KMS-11 (cell line): ENCODE measurements at regions not wholly inside any gene's neighbourhood (a gene's known extent, or its start where the extent isn't known, plus 50 kb on each side); places are given as distances from the start of the nearest gene placed in this dataset.

Experiments used
- H2AFZ ChIP-seq: fragments of 200-600 bp; sonication (generic); 2 replicates; pipeline ENCODE4 v1.6.1; 2016; ENCODE audit warnings: antibody characterized with exemption, mixed run types, low read depth
- H3K27ac ChIP-seq: fragments of 200-600 bp; sonication (generic); 2 replicates; pipeline ENCODE4 v1.6.1; 2016; ENCODE audit warnings: mild to moderate bottlenecking, mixed run types
- H3K27me3 ChIP-seq: fragments of 200-600 bp; sonication (generic); 2 replicates; pipeline ENCODE4 v1.6.1; 2017; ENCODE audit warnings: mild to moderate bottlenecking, low read depth, mixed run types, moderate library complexity; ENCODE audit not compliant: insufficient read depth
- H3K36me3 ChIP-seq: fragments of 200-600 bp; sonication (generic); 2 replicates; pipeline ENCODE4 v1.6.1; 2017; ENCODE audit warnings: mild to moderate bottlenecking, mixed run types; ENCODE audit not compliant: insufficient read depth
- H3K4me1 ChIP-seq: fragments of 200-600 bp; sonication (generic); 2 replicates; pipeline ENCODE4 v1.6.1; 2016; ENCODE audit warnings: mild to moderate bottlenecking, low read depth, mixed run types; ENCODE audit not compliant: poor library complexity, severe bottlenecking
- H3K4me2 ChIP-seq: fragments of 200-600 bp; sonication (generic); 2 replicates; pipeline ENCODE4 v1.7.0; 2016; ENCODE audit warnings: mild to moderate bottlenecking, mixed run types
- H3K4me3 ChIP-seq: fragments of 200-600 bp; sonication (generic); IDR thresholded peaks from 2 replicates; pipeline ENCODE4 v1.6.1; 2017; ENCODE audit warnings: low read depth, low read length, mixed read lengths; ENCODE audit not compliant: insufficient read depth
- H3K79me2 ChIP-seq: fragments of 200-600 bp; sonication (generic); 2 replicates; pipeline ENCODE4 v1.6.1; 2016; ENCODE audit warnings: low read depth, mixed run types; ENCODE audit not compliant: insufficient read depth
- H3K9ac ChIP-seq: fragments of 200-600 bp; sonication (generic); 2 replicates; pipeline ENCODE4 v1.6.1; 2016; ENCODE audit warnings: mild to moderate bottlenecking, mixed run types
- H4K20me1 ChIP-seq: fragments of 200-600 bp; sonication (generic); 2 replicates; pipeline ENCODE4 v1.6.1; 2016; ENCODE audit warnings: mild to moderate bottlenecking, mixed run types; ENCODE audit not compliant: insufficient read depth
- CTCF ChIP-seq: fragments of 200-600 bp; sonication (generic); conservative IDR thresholded peaks from 2 replicates; pipeline ENCODE4 v1.6.1; 2017; ENCODE audit warnings: low read depth, mild to moderate bottlenecking, antibody characterized with exemption, low read length, moderate library complexity, mixed read lengths

- Histone ChIP-seq H3K4me1 (no peaks in the 10 kb centered on the region), H2AFZ (no peak overlapping the region), H4K20me1 (no peaks in the 10 kb centered on the region), H3K79me2 (no peaks in the 10 kb centered on the region), H3K4me3 (no peak overlapping the region), H3K36me3 (no peaks in the 10 kb centered on the region), H3K27ac (no peak overlapping the region), H3K4me2 (no peak overlapping the region), H3K9ac (no peak overlapping the region), H3K27me3 (no peaks in the 10 kb centered on the region)
- TF ChIP-seq CTCF = no peak
Measured at GRCh38 chr3:61444782-61445181, 116.6 kb upstream of the PTPRG start.

GRCh38 chr3:61445924-61446323 is 115.4 kb upstream of the PTPRG start:
- no peaks in the 10 kb centered on the region for H3K4me1 ChIP-seq
- no peak overlapping the region for H2AFZ ChIP-seq
- TF ChIP-seq CTCF = no peak

GRCh38 chr3:61446341-61446740 is 115.0 kb upstream of the PTPRG start:
- Histone ChIP-seq H2AFZ (no peak overlapping the region), H3K27ac (no peak overlapping the region), H3K4me2 (no peak overlapping the region), H3K9ac (no peak overlapping the region), H3K36me3 (no peaks in the 10 kb centered on the region), H3K4me3 (no peak overlapping the region), H4K20me1 (no peaks in the 10 kb centered on the region), H3K4me1 (no peaks in the 10 kb centered on the region), H3K27me3 (no peaks in the 10 kb centered on the region), H3K79me2 (no peaks in the 10 kb centered on the region)
- no peak for TF ChIP-seq CTCF

More at GRCh38 chr3:61445924-61446323, 115.4 kb upstream of the PTPRG start:
- no peak overlapping the region for H3K9ac ChIP-seq
- no peaks in the 10 kb centered on the region for H3K79me2 ChIP-seq
- H3K27ac ChIP-seq = no peak overlapping the region
- H3K36me3 ChIP-seq = no peaks in the 10 kb centered on the region
- no peak overlapping the region for H3K4me3 ChIP-seq
- no peak overlapping the region for H3K4me2 ChIP-seq
- no peaks in the 10 kb centered on the region for H3K27me3 ChIP-seq
- no peaks in the 10 kb centered on the region for H4K20me1 ChIP-seq

GRCh38 chr3:61448378-61448777 is 113.0 kb upstream of the PTPRG start:
- no peak for TF ChIP-seq CTCF

More at GRCh38 chr3:61448378-61448777, 113.0 kb upstream of the PTPRG start:
- no peaks in the 10 kb centered on the region for H3K4me1 ChIP-seq
- no peak overlapping the region for H3K27ac ChIP-seq
- no peaks in the 10 kb centered on the region for H3K27me3 ChIP-seq
- no peaks in the 10 kb centered on the region for H4K20me1 ChIP-seq
- H3K4me2 ChIP-seq = no peak overlapping the region
- no peak overlapping the region for H3K9ac ChIP-seq
- no peak overlapping the region for H2AFZ ChIP-seq
- H3K79me2 ChIP-seq = no peaks in the 10 kb centered on the region
- no peaks in the 10 kb centered on the region for H3K36me3 ChIP-seq
- H3K4me3 ChIP-seq = no peak overlapping the region
